Stimulated activated naive CD4-positive, alpha-beta T cell treated with Interleukin-2 at 50 U/mL for 16 hours (primary cell): ENCODE measurements at regions not wholly inside any gene's neighbourhood (a gene's known extent, or its start where the extent isn't known, plus 50 kb on each side); places are given as distances from the start of the nearest gene placed in this dataset.

Experiments used
- DNase-seq: peaks from one replicate; lab custom pipeline; 2025; lab: John Stamatoyannopoulos, UW

- no peak for DNase-seq
Measured at GRCh38 chr3:124409650-124410275, 320.5 kb upstream of the UMPS start.

DNA sequence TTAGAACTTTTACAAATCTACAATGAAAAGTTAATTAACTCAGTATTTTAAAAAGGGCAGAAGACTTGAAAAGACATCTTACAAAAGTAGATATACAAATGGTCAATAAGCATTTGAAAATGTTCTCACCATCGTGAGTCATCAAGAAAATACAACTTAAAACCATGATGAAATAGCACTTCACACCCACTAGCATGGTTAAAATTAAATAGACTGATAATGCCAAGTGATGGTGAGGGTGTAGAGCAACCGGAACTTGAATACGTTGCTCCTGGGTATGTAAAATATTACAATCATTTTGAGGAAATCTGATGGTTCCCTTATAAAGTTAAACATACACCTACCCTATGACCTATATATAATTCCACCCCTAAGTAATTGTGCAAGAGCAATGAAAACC lies 319.8 kb upstream of the UMPS start:
- DNase-seq: no peak

DNA sequence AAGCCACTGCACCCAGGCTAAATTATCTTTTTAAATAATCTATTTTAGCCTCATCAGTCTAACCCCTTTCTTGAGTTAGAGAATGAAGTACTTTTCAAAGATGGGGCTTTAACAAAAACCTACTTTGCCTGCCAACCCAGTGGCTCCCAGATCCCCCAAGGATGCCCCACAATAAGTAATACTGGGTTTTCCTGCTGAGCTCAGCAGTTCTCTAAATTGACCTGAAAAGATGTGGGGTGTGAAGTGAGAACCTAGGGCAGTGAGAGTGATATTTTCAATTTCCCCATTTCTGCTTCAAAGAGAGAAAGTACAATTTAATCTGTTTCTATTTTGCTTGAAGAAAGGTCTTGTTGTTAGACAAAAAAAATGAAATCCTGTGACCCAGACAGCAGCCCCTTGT lies 318.5 kb upstream of the UMPS start:
- no peak for DNase-seq

GRCh38 chr3:124412644-124413043 lies 317.6 kb upstream of the UMPS start:
- DNase-seq: no peak

DNA sequence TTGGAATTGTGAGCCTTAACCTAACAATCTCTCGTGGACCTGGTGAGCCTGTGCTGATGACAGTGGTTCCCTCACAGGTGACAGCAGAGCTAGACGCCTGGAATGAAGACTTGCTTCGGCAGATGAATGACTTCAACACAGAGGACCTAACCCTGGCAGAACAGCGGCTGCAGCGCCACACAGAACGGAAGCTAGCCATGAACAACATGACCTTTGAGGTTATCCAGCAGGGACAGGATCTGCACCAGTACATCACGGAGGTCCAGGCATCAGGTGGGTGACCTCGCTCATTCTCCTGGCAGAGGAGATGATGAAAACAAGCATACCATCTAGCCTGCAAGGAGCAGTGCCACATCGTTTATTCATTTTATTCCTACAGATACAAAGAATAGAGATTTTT lies 316.9 kb upstream of the UMPS start:
- DNase-seq: no peak

DNA sequence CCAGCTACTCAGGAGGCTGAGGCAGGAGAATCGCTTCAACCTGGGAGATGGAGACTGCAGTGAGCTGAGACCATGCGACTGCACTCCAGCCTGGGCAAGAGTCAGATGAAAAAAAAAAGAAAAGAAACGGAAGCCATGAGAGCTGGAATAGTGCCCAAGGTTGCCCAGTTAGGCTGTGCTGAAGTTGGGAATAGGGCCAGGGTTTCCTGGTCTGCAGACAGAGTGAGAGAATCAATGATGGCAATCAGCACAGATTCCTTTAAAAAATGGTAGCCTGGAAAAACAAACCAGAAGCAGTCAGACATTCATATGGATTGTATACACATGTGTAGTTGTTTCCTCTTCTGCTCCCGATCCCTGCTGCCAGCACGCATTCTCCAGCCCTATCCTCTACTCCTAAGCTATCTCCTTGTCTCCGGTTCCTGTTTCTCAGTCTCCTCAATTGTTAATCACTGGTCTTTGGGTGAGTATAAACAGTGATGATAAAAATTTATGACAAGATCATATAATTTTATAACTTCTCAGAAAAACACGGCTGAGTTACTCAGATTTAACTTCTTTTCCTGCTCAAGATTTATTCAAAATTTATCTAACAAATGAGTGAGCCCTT lies 316.2 kb upstream of the UMPS start:
- no peak for DNase-seq

DNA sequence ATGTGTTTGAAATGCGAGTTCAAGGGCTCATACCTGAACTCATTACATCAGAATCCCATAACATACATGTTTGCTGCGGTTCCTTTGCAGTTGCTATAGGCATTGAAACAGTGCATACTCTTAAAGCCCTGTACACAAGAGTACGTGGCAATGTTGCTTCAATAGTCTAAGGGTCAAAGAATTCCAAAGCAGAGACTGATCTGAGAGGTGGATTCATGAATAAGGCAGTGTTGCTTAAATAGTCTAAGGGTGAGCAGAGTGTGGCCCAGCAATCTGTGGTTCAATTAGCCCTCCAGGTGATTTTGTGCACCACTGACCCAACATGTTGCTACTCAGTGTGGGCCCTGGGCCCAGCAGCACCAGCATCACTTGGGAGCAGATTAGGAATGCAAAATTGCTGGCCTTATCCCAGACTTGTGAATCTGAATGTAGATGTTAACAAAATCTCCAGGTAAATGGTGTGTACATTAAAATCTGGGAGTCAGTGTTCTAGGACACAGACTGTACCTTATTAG lies 314.7 kb upstream of the UMPS start:
- no peak for DNase-seq

DNA sequence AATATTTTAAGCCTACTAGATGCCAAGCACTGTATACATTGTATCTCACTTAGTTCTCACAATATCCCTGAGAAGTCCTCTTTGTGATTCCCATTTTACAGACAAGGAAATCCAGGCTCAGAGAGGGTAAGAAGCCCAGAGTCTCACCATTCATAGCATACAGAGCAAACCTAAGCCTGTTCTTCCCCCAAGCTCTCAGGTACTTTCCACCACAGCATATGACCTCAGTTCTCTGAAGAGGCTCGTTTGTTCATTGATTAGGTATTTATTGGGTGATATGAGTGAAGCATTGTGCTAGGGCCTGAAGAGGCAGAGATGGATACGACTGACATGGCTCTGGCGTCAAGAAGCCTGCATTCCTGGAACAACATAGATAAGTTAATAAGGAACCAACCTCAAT lies 310.9 kb upstream of the UMPS start:
- DNase-seq: no peak

- DNase-seq: no peak
Measured at GRCh38 chr3:124420392-124420791, 309.9 kb upstream of the UMPS start.

- no peak for DNase-seq
Measured at GRCh38 chr3:124422805-124423204, 307.4 kb upstream of the UMPS start.

DNA sequence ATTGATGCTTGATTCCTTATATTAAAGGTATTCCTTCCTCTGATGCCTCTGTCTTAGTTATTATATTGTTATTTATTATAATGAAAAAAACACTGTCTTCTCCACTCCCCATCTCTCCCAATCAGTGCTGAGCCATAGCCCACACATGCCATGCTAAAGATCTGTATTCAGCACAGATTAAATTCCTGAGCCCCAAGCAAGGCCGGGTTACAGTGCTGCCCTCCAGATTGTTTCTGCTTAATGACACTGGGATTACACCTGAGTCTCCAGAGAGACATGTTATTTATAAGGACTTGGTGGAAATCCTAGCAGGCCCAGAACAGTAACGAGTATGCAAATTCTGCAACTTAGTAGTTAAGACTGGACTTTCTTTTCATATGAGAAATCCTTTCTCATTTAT lies 305.9 kb upstream of the UMPS start:
- no peak for DNase-seq

- DNase-seq: no peak
Measured at GRCh38 chr3:124425972-124426371, 304.3 kb upstream of the UMPS start.

DNA sequence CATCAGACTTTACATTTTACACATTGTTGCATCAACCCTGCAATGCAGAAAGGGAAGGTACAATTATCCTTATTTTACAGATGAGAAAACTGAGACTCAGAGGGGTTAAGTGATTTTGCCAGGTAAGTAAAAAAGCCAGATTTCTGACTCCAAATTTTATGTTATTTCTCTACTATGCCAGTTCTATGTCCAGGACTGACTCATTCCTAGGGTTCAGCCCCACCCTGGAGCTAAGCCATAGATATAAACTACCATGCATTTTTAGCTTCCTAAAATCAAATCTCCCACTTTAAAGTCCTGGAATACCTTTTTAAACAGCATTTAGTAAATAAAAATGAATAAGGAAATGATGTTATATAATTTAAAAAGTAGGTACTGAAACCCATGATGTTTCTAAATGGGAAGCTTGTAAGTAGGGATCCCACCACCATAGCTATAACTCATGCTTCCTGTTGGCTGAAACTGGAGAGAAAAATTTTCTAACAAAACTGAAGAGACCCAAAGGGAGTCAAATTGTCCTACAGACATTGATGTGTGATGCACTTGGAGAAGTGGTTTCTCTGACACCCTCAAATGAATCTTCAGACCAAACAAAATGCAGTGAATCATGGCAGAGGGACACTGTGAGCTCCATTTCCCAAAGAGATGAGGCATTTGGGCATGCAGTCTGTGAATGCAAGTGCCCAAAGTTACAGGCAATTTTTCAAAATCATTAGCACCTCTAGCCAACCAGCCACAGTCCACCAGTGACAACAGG lies 301.7 kb upstream of the UMPS start:
- no peak for DNase-seq

DNA sequence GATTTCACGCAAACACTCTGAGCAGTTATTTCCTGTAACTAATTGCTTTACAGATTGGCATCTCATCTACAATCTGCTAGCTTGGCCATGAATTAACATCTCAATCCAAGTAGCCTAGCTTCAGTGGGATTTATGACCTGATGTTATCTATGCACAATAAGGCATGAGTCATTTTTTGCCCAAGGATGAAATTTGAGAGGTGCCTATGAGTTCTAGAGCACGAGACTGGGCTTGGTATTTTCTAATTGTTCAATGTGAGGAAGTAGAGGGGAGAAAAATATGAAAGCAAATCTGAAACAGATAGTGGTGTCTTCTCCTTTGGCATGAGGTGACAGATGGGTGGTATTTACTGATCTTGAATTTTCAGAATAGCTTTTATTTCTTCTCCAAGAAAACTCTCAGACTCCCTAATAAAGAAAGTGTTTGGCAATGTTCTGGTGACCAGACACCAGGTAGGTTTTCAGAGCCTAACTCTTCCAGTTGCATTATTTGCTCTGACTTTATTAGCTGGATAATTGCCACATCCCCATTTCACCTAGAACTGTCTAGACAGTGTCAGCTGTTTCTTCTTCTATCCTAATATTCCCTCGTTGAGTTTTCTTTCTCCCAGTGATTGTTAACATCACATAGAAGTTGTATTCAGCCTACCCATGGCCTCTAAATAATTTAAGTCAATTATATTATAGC lies 301.0 kb upstream of the UMPS start:
- no peak for DNase-seq

DNA sequence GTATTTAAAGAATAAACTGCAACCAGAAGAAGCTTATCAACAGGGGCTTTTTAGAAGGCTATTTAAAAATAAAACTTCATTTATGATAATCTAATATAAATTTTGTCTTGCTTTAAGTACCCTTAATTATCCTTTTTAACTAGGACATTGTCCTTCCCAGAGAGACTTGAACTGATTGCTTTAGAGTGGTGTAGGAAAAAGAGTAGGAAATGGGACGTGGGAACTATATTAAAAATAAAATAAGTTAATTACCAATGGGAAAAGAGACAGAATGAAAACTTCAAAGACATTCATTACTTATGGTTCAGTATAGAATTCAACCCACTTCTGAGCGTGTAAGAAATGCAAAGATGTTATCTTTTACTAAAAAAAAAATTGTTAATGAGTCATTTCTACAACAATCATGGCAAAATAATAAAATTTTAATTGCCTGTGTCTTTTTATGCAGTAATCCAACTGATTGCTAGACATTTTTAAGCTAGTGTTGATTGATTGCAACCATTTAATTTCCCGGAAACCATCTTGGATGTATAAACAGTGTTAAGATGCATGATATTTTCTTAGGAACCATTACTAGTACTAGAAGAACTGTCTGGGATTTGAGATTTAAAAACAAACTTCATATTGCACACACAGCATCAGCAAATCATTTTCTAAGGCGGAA lies 298.8 kb upstream of the UMPS start:
- no peak for DNase-seq

- no peak for DNase-seq
Measured at GRCh38 chr3:124434176-124434575, 296.1 kb upstream of the UMPS start.

DNA sequence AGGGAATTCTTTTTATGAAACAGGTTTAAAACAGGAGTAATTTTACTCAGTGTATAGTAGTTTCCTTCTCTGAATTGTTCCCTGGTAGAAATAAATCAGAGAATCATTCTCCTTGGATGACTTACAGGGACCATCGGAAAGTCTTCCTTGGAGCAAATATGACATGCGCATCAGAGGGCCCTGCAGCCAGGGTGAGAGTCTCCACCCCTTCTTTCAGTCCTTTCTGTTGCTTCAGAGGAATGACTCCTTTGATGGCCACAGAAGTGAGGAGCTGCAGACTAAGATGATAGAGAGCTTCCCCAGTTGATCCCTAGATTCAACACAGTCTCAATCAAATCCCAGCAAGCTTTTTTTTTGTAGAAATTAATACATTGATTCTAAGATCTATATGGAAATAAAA lies 294.8 kb upstream of the UMPS start:
- DNase-seq: no peak

- no peak for DNase-seq
Measured at GRCh38 chr3:124438813-124439212, 291.4 kb upstream of the UMPS start.

DNA sequence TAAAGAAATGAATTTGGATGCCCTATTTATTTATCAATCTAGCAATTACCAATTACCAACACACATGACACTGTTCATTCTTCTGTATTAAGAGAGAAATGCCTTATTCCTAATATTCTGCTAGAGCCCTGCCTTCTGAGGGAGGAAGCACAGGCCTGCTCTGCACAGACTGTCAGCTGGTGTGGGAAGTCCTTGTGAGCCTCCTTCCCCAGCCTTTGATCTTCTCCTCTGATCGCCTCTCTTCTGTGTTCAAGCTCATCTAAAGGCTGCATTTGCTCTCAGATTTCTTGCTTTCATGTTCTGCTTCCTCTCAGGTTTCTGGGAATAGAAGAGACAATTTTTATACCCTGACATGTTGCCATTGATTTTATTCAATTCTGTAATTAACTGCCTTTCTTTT lies 290.6 kb upstream of the UMPS start:
- no peak for DNase-seq

DNA sequence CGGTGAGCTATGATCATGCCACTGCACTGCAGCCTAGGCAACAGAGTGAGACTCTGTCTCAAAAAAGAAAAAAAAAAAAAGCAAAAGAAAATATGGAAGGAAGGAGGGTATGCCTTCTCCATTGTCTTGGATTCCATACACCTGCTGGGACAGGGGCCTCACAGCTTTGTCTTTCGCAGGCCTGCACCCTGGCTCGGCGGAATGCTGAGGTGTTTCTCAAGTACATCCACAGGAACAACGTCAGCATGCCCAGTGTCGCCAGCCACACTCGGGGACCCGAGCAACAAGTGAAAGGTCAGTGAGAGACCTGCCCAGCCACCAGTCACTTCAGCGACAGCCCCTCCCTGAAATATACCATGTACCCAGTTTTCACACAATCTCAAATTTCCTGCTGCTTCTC lies 288.5 kb upstream of the UMPS start:
- DNase-seq: no peak

- no peak for DNase-seq
Measured at GRCh38 chr3:124442463-124442862, 287.8 kb upstream of the UMPS start.

GRCh38 chr3:124443446-124443845 lies 286.8 kb upstream of the UMPS start:
- DNase-seq: no peak
